Endothelial cell (in vitro differentiated cells): ENCODE measurements at regions not wholly inside any gene's neighbourhood (a gene's known extent, or its start where the extent isn't known, plus 50 kb on each side); places are given as distances from the start of the nearest gene placed in this dataset.

Source experiments
- DNase-seq: peaks from one replicate; pipeline ENCODE4 v3.0.0; 2021; ENCODE audit warnings: low spot score
- H3K27ac Mint-ChIP-seq: one replicate; pipeline ENCODE4 v1.8.0; 2021; ENCODE audit warnings: mixed read lengths, inconsistent platforms; ENCODE audit not compliant: unreplicated experiment
- H3K27me3 Mint-ChIP-seq: one replicate; pipeline ENCODE4 v1.8.0; 2021; ENCODE audit warnings: mild to moderate bottlenecking, moderate library complexity, mixed read lengths, inconsistent platforms; ENCODE audit not compliant: unreplicated experiment
- H3K36me3 Mint-ChIP-seq: one replicate; pipeline ENCODE4 v1.8.0; 2021; ENCODE audit warnings: mild to moderate bottlenecking, low read depth, mixed read lengths, inconsistent platforms; ENCODE audit not compliant: unreplicated experiment
- H3K4me1 Mint-ChIP-seq: one replicate; pipeline ENCODE4 v1.8.0; 2021; ENCODE audit warnings: mild to moderate bottlenecking, mixed read lengths, inconsistent platforms; ENCODE audit not compliant: unreplicated experiment
- H3K4me3 Mint-ChIP-seq: one replicate; pipeline ENCODE4 v1.8.0; 2021; ENCODE audit warnings: mild to moderate bottlenecking, mixed read lengths, inconsistent platforms; ENCODE audit not compliant: unreplicated experiment
- H3K9me3 Mint-ChIP-seq: one replicate; pipeline ENCODE4 v1.8.0; 2021; ENCODE audit warnings: mixed read lengths, inconsistent platforms; ENCODE audit not compliant: unreplicated experiment
- TF ChIP-seq, protein P1 (sequence below): fragments of 200-600 bp; sonication (generic); IDR thresholded peaks from one replicate; pipeline ENCODE4 v1.5.0; 2021; ENCODE audit warnings: antibody characterized with exemption; ENCODE audit not compliant: unreplicated experiment

DNA sequence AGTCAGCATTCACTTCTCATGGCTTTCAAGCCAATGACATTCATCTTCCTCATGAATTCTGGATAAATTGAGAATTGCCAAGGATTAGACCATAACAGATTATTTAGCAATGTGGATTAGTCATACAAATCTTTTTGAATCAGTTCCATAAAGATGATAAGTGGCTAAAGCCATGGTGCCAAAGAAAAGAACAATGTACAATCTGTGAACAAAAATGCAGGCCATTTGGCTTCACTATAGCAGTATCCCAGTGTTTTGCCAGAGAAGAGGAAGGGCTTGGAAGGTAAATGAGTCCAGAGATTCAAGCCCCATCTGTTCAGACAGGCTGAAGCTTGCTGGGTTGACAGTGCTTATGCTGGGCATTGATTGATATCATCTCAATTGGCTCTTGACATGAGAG lies 376.4 kb upstream of the LRRC7 start:
- Mint-ChIP-seq H3K4me3 (no peak overlapping the region), H3K9me3 (no peaks in the 10 kb centered on the region), H3K4me1 (no peaks in the 10 kb centered on the region), H3K36me3 (no peaks in the 10 kb centered on the region), H3K27ac (no peak overlapping the region), H3K27me3 (peaks cover 2% of the 10 kb centered on the region)
- TF ChIP-seq, protein P1, sequence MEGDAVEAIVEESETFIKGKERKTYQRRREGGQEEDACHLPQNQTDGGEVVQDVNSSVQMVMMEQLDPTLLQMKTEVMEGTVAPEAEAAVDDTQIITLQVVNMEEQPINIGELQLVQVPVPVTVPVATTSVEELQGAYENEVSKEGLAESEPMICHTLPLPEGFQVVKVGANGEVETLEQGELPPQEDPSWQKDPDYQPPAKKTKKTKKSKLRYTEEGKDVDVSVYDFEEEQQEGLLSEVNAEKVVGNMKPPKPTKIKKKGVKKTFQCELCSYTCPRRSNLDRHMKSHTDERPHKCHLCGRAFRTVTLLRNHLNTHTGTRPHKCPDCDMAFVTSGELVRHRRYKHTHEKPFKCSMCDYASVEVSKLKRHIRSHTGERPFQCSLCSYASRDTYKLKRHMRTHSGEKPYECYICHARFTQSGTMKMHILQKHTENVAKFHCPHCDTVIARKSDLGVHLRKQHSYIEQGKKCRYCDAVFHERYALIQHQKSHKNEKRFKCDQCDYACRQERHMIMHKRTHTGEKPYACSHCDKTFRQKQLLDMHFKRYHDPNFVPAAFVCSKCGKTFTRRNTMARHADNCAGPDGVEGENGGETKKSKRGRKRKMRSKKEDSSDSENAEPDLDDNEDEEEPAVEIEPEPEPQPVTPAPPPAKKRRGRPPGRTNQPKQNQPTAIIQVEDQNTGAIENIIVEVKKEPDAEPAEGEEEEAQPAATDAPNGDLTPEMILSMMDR = no peak
- DNase-seq = no peak

- TF ChIP-seq, protein P1 = no peak
- peaks cover 4% of the 10 kb centered on the region for H3K4me1 Mint-ChIP-seq
- H3K4me3 Mint-ChIP-seq = no peak overlapping the region
- no peak overlapping the region for H3K27ac Mint-ChIP-seq
- no peaks in the 10 kb centered on the region for H3K9me3 Mint-ChIP-seq
- no peak for DNase-seq
- peaks cover 2% of the 10 kb centered on the region for H3K27me3 Mint-ChIP-seq
- no peaks in the 10 kb centered on the region for H3K36me3 Mint-ChIP-seq
Observed at GRCh38 chr1:69195136-69195535, 372.6 kb upstream of the LRRC7 start.

DNA sequence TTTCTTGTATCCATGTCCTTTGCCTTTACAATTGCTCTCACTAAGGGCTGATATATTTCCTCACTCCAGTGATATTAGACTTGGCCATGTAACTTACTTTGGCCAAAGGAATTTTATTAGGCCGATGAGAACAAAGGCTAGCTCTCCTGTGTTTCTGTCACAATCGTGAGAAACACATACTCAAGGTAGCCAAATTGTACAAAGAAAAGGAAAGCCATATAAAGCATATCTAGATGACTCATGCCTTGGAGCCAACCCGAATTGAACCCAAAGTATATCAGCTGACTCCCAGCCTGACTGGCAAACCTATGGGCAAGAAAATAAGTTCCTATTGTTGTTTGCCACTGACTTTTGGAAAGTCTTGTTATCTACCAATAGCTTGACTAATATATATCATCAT lies 371.7 kb upstream of the LRRC7 start:
- TF ChIP-seq, protein P1 = no peak
- peaks cover 4% of the 10 kb centered on the region for H3K4me1 Mint-ChIP-seq

DNA sequence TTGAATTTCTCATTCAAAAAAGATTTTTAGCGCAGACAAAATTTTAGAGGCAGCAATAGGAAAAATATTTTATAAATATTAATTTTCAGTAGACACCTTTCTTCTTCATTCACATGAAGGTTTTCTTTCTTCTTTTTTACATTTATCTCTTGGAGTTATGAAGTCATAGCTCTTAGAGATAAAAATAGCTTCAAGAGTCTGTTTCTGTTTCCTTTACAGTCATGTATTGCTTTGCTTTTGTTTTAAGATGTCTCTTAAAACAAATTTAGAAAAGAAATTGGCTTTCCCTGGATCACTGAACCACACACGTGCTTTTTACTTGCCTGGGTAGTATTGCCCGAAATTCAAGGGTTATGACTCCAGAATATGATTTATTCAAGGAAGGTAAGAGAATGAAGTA lies 369.9 kb upstream of the LRRC7 start:
- TF ChIP-seq, protein P1 = no peak
- Mint-ChIP-seq H3K27ac (no peak overlapping the region), H3K4me3 (no peak overlapping the region), H3K9me3 (no peaks in the 10 kb centered on the region), H3K27me3 (peaks cover 2% of the 10 kb centered on the region), H3K36me3 (no peaks in the 10 kb centered on the region), H3K4me1 (peaks cover 4% of the 10 kb centered on the region)
- DNase-seq = no peak

More for the DNA sequence above, 371.7 kb upstream of the LRRC7 start:
- H3K27me3 Mint-ChIP-seq = peaks cover 2% of the 10 kb centered on the region
- no peaks in the 10 kb centered on the region for H3K36me3 Mint-ChIP-seq
- no peak for DNase-seq
- no peaks in the 10 kb centered on the region for H3K9me3 Mint-ChIP-seq
- no peak overlapping the region for H3K4me3 Mint-ChIP-seq
- no peak overlapping the region for H3K27ac Mint-ChIP-seq

- Mint-ChIP-seq H3K27ac (no peak overlapping the region), H3K9me3 (peaks cover 4% of the 10 kb centered on the region), H3K36me3 (no peaks in the 10 kb centered on the region), H3K4me3 (no peak overlapping the region), H3K27me3 (no peaks in the 10 kb centered on the region), H3K4me1 (peaks cover 4% of the 10 kb centered on the region)
- TF ChIP-seq, protein P1 = no peak
- DNase-seq = no peak
Observed at GRCh38 chr1:69201716-69202115, 366.0 kb upstream of the LRRC7 start.
